GM11168 (cell line): ENCODE measurements at regions not wholly inside any gene's neighbourhood (a gene's known extent, or its start where the extent isn't known, plus 50 kb on each side); places are given as distances from the start of the nearest gene placed in this dataset.

ENCODE experiments used
- in situ Hi-C: fragments of 300-500 bp; cut with MboI; formaldehyde crosslinking; loops from one replicate; pipeline ENCODE4 v1.12.0; 2022; ENCODE audit warnings: low sequenced_read_pairs; ENCODE audit not compliant: unreplicated experiment

- in situ Hi-C loops = no loop called here
Observed at GRCh38 chr12:125687403-125687802, 622.2 kb downstream of the AACS start.

GRCh38 chr12:125687820-125688219, 622.6 kb downstream of the AACS start:
- in situ Hi-C loops = no loop called here

GRCh38 chr12:125688223-125688622, 623.0 kb downstream of the AACS start:
- in situ Hi-C loops = no loop called here

GRCh38 chr12:125688881-125689280, 623.6 kb downstream of the AACS start:
- in situ Hi-C loops = no loop called here

- in situ Hi-C loops = no loop called here
Observed at GRCh38 chr12:125689576-125690410, 624.6 kb downstream of the AACS start.

- in situ Hi-C loops = no loop called here
Observed at GRCh38 chr12:125690841-125691240, 625.6 kb downstream of the AACS start.

- in situ Hi-C loops = no loop called here
Observed at GRCh38 chr12:125696054-125696453, 630.8 kb downstream of the AACS start.

- in situ Hi-C loops = no loop called here
Observed at GRCh38 chr12:125704803-125705202, 639.6 kb downstream of the AACS start.

GRCh38 chr12:125720961-125721360, 655.7 kb downstream of the AACS start:
- in situ Hi-C loops = no loop called here

GRCh38 chr12:125734137-125734536, 668.9 kb downstream of the AACS start:
- in situ Hi-C loops = no loop called here

- in situ Hi-C loops = no loop called here
Observed at GRCh38 chr12:125738211-125738610, 673.0 kb downstream of the AACS start.

- in situ Hi-C loops = no loop called here
Observed at GRCh38 chr12:125742413-125742812, 677.2 kb downstream of the AACS start.

GRCh38 chr12:125744201-125744600, 679.0 kb downstream of the AACS start:
- in situ Hi-C loops = no loop called here

- in situ Hi-C loops = no loop called here
Observed at GRCh38 chr12:125755512-125755911, 690.3 kb downstream of the AACS start.

GRCh38 chr12:125766091-125766490, 700.9 kb downstream of the AACS start:
- in situ Hi-C loops = no loop called here

GRCh38 chr12:125772403-125772802, 707.2 kb downstream of the AACS start:
- in situ Hi-C loops = no loop called here

GRCh38 chr12:125773033-125773640, 707.9 kb downstream of the AACS start:
- in situ Hi-C loops = no loop called here

GRCh38 chr12:125775507-125775906, 710.3 kb downstream of the AACS start:
- in situ Hi-C loops = no loop called here

- in situ Hi-C loops = no loop called here
Observed at GRCh38 chr12:125776212-125776611, 711.0 kb downstream of the AACS start.

- in situ Hi-C loops = no loop called here
Observed at GRCh38 chr12:125786143-125786542, 720.9 kb downstream of the AACS start.

- in situ Hi-C loops = no loop called here
Observed at GRCh38 chr12:125794401-125794800, 729.2 kb downstream of the AACS start.
